ENCODE measurements at regions not wholly inside any gene's neighbourhood (a gene's known extent, or its start where the extent isn't known, plus 50 kb on each side); places are given as distances from the start of the nearest gene placed in this dataset.
"Not testable (repeated sequence)": the region's sequence is repeated elsewhere in the genome, so short reads cannot be mapped to it uniquely, and the experiment has no call there.

- no peak for DNase-seq (ENCODE audit: low spot score)
These were observed 377.7 kb upstream of the MAF start for GRCh38 chr16:79977940-79978836.

GRCh38 chr16:79973320-79973719 lies 372.8 kb upstream of the MAF start:
- DNase-seq (ENCODE audit: low spot score): no peak

- DNase-seq (ENCODE audit: low spot score): no peak
These were observed 371.6 kb upstream of the MAF start for GRCh38 chr16:79972053-79972704.

GRCh38 chr16:79971237-79971572 lies 370.7 kb upstream of the MAF start:
- no peak for DNase-seq (ENCODE audit: low spot score)

GRCh38 chr16:79970551-79971236 lies 370.2 kb upstream of the MAF start:
- no peak for DNase-seq (ENCODE audit: low spot score)

- DNase-seq (ENCODE audit: low spot score): no peak
These were observed 369.6 kb upstream of the MAF start for GRCh38 chr16:79970087-79970486.

GRCh38 chr16:79969458-79969857 lies 368.9 kb upstream of the MAF start:
- DNase-seq (ENCODE audit: low spot score): no peak

- no peak for DNase-seq (ENCODE audit: low spot score)
These were observed 365.7 kb upstream of the MAF start for GRCh38 chr16:79966226-79966625.

GRCh38 chr16:79965718-79966117 lies 365.2 kb upstream of the MAF start:
- no peak for DNase-seq (ENCODE audit: low spot score)

- DNase-seq (ENCODE audit: low spot score): no peak
These were observed 363.6 kb upstream of the MAF start for GRCh38 chr16:79964104-79964503.

GRCh38 chr16:79962962-79963361 lies 362.4 kb upstream of the MAF start:
- DNase-seq (ENCODE audit: low spot score): no peak

- no peak for DNase-seq (ENCODE audit: low spot score)
These were observed 358.7 kb upstream of the MAF start for GRCh38 chr16:79959226-79959625.

GRCh38 chr16:79954921-79955705 lies 354.6 kb upstream of the MAF start:
- no peak for DNase-seq (ENCODE audit: low spot score)

GRCh38 chr16:79950932-79951719 lies 350.6 kb upstream of the MAF start:
- no peak for DNase-seq (ENCODE audit: low spot score)

- DNase-seq (ENCODE audit: low spot score): no peak
These were observed 348.9 kb upstream of the MAF start for GRCh38 chr16:79949417-79949816.

GRCh38 chr16:79947771-79948170 lies 347.2 kb upstream of the MAF start:
- DNase-seq (ENCODE audit: low spot score): no peak

GRCh38 chr16:79946252-79946651 lies 345.7 kb upstream of the MAF start:
- no peak for DNase-seq (ENCODE audit: low spot score)

GRCh38 chr16:79943736-79944135 lies 343.2 kb upstream of the MAF start:
- no peak for DNase-seq (ENCODE audit: low spot score)

GRCh38 chr16:79938575-79938974 lies 338.0 kb upstream of the MAF start:
- DNase-seq (ENCODE audit: low spot score): no peak

- not testable (repeated sequence) for DNase-seq (ENCODE audit: low spot score)
These were observed 337.1 kb upstream of the MAF start for GRCh38 chr16:79937671-79938070.

GRCh38 chr16:79933603-79934002 lies 333.1 kb upstream of the MAF start:
- DNase-seq (ENCODE audit: low spot score): no peak
